Activated CD8-positive, alpha-beta memory T cell treated with anti-CD3 and anti-CD28 coated beads for 48 hours (primary cell): ENCODE measurements at regions not wholly inside any gene's neighbourhood (a gene's known extent, or its start where the extent isn't known, plus 50 kb on each side); places are given as distances from the start of the nearest gene placed in this dataset.

Experiments
- DNase-seq, 3 experiments: peaks; one replicate each; pipeline ENCODE4 v3.0.0-alpha.2; 2020; ENCODE audit warnings: low read depth in 2 of 3, low spot score in 2 of 3

GRCh38 chr2:23134726-23135125, 250.3 kb upstream of the KLHL29 start:
- no peak for DNase-seq

DNA sequence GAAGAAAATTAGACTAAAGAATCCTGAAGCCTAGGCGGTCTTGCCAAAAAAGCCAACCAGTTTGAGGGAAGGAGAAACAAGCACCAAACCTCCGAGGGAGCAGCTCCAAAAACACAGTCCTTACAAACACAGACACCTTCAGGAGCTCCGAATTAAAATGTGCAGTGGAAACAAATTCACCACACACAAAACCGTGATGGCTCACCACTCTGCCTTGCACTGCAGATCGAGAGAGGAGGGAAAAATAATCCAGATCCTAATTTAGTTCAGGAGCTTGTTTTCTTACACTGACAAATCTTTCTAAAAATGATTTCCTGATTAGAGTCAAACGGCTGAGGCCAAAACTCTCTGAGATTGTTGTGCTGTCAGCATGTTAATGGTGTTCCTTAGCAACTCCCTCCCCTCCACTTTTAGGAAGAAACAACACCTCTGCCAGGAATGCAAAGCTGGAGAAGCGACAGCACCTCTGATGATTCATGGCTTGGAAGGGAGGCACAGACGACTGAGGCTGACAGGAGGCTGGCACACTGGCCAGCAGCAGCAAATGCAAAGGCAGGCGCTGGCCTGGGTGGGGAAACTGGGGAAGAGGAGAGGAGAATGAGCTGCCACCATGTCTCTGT, 249.4 kb upstream of the KLHL29 start:
- no peak for DNase-seq

- DNase-seq = no peak
These were observed 247.8 kb upstream of the KLHL29 start for GRCh38 chr2:23137166-23137565.

GRCh38 chr2:23138701-23139100, 246.3 kb upstream of the KLHL29 start:
- DNase-seq = no peak

DNA sequence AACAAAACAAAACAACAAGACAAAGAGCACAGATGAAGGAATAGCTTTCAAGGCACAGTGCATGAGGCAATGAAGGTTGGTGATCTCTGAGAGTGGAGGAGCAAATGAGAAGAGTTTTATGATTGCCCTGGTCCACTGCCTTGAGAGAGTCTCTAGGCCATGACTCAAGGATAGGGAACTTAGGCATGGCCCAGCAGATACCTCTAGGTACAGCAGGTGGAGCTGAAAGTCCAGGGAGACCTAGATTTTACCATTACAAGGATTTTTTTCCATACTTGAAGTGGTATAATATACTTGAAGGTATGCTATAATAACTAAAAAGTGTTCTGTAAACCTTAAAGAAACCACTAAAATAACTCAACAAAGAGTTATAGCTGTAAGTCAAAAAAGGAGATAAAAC, 239.5 kb upstream of the KLHL29 start:
- no peak for DNase-seq

DNA sequence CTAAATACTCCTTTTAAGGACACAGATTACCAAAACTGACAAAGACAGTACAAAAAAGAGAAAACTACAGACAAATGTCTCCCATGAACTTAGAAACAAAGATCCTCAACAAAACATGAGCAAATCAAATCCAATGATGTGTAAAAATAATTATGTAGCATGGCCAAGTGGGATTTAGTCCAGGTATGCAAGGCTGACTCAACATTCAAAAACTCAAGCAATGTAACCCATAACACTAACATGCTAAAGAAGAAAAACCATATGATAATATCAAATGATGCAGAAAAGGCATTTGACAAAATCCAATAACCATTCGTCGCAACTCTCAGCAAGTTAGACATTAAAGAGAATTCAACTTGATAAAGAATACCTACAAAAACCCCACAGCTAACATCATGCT, 239.0 kb upstream of the KLHL29 start:
- DNase-seq = no peak

GRCh38 chr2:23148342-23148741, 236.6 kb upstream of the KLHL29 start:
- DNase-seq = no peak

DNA sequence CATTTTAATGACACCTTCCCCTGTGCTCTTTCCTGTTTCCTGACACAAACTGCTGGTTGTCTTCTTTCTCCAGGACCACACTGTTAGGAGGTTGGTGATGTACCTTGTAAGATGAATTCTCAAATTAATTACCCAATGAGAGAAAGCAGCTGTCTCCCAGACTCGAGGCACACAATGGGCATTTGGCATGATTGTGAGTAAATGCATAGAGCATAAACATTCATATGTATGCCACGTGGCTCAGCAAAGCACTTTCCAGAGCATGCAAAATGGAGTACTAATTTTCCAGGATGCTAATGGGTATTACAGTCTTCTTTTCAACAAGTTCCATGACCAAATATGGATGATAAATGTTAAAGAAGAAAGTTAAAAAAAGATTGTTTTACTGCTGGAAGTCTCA, 235.2 kb upstream of the KLHL29 start:
- DNase-seq = no peak

DNA sequence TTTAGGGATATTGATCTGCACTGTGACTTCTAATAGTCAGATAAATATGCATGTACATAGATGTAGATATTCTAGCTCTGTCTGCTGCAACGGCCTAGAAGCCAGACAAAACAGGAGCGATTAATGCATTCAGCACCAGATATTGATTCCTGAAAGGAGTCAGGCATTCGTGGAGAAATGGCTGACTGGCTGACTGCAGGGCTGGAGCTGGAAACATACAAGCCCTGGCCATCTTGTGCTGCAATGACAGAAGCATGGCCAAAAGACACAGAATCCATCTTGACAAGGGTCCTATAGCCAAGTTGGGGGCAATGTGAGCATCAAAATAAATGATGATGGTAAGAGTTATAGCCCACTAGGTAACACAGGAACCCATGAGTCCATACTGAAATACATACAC, 231.5 kb upstream of the KLHL29 start:
- DNase-seq = no peak

DNA sequence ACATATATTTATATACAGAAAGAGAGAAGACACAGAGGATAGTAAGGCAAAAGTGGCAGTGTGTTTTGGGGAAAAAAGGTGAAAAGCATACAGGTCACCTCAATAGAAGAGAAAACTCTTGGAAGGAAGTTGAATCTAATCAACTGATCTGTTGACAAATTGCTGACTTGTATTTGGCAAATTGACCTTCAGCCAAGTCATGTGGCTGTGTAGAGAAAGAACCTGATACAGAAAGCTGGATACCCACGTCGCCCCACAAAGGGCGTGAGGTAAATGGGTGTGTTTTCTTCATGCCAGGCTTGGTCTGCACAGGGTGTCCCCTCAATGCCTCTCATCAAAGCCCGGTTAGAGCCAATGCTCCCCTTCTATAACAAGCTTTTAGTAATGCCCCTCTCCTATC, 230.0 kb upstream of the KLHL29 start:
- no peak for DNase-seq

DNA sequence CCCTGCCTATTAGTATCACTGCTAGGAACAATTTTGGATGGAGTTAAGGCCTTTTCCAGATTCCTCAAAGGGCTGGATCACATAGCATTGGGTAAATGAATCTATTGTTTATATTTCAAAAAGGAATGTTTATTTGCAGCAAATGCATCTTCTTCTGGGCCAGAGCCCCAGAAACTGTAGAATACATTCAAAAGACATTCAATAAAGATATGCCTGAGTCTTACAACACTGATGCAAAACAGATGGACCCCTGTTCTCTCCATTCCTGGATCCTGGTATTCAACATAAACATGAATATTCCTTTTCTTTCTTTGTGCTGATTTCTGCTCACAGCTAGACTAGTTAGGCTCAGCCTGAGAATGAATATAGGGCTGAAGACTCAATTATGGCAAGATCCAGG, 227.2 kb upstream of the KLHL29 start:
- no peak for DNase-seq

- no peak for DNase-seq
These were observed 226.7 kb upstream of the KLHL29 start for GRCh38 chr2:23158306-23158705.

- no peak for DNase-seq
These were observed 225.1 kb upstream of the KLHL29 start for GRCh38 chr2:23159746-23160405.

- no peak for DNase-seq
These were observed 220.8 kb upstream of the KLHL29 start for GRCh38 chr2:23164173-23164572.

GRCh38 chr2:23169896-23170295, 215.1 kb upstream of the KLHL29 start:
- no peak for DNase-seq

- no peak for DNase-seq
These were observed 213.9 kb upstream of the KLHL29 start for GRCh38 chr2:23171108-23171507.

- no peak for DNase-seq
These were observed 206.6 kb upstream of the KLHL29 start for GRCh38 chr2:23178396-23178795.

- DNase-seq = no peak
These were observed 201.2 kb upstream of the KLHL29 start for GRCh38 chr2:23183733-23184132.

DNA sequence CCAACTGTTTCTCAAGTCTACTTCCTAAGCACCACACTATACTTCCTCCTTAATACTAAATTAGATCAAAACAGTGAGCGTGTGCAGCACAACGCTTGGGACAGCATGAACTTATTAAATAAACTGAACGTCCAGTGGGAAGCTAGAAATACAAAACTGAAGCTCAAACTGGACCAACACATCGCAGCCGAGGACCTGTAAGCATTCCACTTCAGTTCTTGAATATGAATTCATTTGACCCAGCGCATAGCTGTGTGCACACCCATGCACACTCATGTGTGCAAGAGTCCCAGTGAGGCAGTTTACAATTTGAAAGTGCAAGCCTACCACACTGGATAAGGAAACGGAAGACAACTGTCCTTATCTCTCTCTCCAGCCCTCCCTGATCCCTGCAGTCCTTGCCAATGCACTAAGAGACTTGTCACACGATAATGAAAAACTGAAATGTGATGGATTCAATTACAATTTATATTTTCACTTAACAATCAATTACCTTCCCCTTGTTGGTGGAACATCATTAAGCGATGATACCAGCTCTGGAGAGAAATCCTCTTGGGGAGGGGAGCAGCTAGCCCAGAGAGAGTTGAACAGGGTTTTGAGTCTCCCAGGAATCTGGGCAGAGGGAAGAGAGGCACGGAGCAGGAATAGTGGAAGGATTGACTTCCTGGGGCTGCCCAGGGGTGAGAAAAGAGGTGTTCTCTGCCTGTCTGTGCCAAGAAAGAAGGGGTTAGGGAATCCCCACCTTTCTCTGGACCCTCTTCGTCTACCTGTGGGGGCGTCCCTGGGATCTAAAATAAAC, 186.5 kb upstream of the KLHL29 start:
- DNase-seq = no peak

- peak in 1 of 3 experiments; percentile 6 for DNase-seq
These were observed 185.7 kb upstream of the KLHL29 start for GRCh38 chr2:23199115-23199918.

- no peak for DNase-seq
These were observed 184.8 kb upstream of the KLHL29 start for GRCh38 chr2:23200068-23200786.
